ENCODE measurements at regions not wholly inside any gene's neighbourhood (a gene's known extent, or its start where the extent isn't known, plus 50 kb on each side); places are given as distances from the start of the nearest gene placed in this dataset.

DNA sequence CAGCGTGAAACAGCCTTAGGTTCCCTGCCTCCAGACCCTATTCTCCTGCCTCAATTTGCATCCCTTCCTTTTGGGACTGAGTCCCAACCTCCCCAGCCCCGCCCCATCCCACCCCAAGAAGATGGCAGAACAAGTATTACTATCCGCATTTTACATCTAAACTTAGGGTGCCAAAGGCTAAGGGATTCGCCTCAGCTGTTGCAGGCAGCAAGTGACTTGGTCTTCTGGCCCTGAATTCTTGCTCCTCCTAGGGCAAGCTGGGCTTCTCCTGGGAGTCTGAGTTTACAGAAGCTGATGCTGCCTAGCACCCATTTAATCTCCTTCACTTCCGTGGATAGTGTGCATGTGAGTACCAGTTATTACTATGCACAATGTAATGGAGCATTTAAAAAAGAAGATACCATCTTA lies 161.3 kb upstream of the NR5A2 start:
- TF ChIP-seq, protein P1, sequence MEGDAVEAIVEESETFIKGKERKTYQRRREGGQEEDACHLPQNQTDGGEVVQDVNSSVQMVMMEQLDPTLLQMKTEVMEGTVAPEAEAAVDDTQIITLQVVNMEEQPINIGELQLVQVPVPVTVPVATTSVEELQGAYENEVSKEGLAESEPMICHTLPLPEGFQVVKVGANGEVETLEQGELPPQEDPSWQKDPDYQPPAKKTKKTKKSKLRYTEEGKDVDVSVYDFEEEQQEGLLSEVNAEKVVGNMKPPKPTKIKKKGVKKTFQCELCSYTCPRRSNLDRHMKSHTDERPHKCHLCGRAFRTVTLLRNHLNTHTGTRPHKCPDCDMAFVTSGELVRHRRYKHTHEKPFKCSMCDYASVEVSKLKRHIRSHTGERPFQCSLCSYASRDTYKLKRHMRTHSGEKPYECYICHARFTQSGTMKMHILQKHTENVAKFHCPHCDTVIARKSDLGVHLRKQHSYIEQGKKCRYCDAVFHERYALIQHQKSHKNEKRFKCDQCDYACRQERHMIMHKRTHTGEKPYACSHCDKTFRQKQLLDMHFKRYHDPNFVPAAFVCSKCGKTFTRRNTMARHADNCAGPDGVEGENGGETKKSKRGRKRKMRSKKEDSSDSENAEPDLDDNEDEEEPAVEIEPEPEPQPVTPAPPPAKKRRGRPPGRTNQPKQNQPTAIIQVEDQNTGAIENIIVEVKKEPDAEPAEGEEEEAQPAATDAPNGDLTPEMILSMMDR (IDR thresholded peaks at IDR 0.05; ENCODE audit: insufficient read depth, low read depth, low read length, missing control alignments): no peak
- H3K4me3 ChIP-seq (ENCODE audit: low read depth, low read length): no peak overlapping the region
- DNase-seq (ENCODE audit: low read depth): no peak

DNA sequence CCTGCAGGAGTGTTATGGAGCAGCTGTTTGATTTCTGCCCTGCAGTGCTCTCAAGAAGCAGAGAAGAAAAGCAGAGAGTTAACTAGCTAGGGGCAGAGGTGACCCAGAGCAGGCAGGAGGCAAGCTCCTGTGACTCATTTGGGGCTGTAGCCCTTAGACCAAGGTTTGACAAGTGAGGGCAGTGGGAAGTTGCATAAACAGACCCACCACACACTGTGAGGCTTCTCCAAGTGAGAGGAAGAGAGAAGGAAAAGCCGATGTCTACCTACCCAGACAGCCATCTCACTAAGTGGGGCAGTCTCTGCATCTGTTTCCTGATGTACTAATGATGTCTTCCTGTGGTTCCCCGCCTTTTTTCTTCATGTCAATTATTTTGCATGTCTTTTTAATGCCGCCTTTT lies 159.9 kb upstream of the NR5A2 start:
- TF ChIP-seq, protein P1 (IDR thresholded peaks at IDR 0.05; ENCODE audit: insufficient read depth, low read depth, low read length, missing control alignments): no peak
- H3K4me3 ChIP-seq (ENCODE audit: low read depth, low read length): no peak overlapping the region
- DNase-seq (ENCODE audit: low read depth): no peak

DNA sequence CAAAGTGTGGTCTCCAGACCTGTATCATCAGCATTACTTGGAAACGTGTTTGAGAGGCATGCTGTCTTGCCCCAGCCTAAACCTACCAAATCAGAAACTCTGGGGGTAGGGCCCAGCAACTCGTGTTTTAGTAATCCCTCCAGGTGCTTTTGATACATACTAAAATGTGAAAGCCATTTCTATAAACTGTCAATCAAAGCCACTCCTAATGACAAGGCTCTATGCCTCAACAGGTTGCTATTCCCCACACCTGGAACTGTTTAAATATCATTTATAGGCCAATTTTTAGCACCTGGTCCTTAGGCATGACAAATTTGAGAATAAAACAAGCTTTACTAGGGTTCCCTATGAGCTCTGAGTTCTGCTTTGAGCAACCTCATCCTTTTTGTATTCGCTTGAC lies 158.7 kb upstream of the NR5A2 start:
- H3K4me3 ChIP-seq (ENCODE audit: low read depth, low read length): no peak overlapping the region
- DNase-seq (ENCODE audit: low read depth): no peak
- TF ChIP-seq, protein P1 (IDR thresholded peaks at IDR 0.05; ENCODE audit: insufficient read depth, low read depth, low read length, missing control alignments): no peak

DNA sequence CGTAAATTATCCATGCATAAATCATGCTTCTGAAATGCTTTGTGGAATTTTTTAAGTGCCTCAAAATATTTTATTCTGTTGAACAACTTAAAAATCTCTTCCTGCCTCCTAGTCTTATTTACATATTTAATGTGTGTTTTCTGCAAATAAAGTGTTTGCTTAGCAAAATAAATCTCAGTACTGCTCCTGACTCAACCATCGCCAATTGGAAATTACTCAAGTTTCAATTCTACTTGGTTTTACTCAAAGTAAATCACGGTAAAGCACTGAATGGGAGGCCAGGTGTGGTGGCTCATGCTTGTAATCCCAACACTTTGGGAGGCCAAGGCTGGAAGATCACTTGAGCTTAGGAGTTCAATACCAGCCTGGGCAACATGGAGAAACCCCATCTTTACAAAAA lies 152.2 kb upstream of the NR5A2 start:
- no peak overlapping the region for H3K4me3 ChIP-seq (ENCODE audit: low read depth, low read length)
- TF ChIP-seq, protein P1 (IDR thresholded peaks at IDR 0.05; ENCODE audit: insufficient read depth, low read depth, low read length, missing control alignments): no peak
- no peak for DNase-seq (ENCODE audit: low read depth)

DNA sequence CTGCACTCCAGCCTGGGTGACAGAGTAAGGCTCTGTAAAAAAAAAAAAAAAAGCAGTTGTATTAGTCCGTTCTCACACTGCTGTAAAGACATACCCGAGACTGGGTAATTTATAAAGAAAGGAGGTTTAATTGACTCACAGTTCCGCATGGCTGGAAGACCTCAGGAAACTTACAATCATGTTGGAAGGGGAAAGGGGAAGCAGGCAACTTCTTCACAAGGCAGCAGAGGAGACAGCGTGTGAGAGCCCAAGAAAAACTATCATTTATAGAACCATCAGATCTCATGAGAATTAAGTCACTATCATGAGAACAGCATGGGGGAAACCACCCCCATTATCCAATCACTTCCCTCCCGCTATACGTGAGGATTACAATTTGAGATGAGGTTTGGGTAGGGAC lies 151.7 kb upstream of the NR5A2 start:
- TF ChIP-seq, protein P1 (IDR thresholded peaks at IDR 0.05; ENCODE audit: insufficient read depth, low read depth, low read length, missing control alignments): no peak
- no peak for DNase-seq (ENCODE audit: low read depth)
- H3K4me3 ChIP-seq (ENCODE audit: low read depth, low read length): no peak overlapping the region

DNA sequence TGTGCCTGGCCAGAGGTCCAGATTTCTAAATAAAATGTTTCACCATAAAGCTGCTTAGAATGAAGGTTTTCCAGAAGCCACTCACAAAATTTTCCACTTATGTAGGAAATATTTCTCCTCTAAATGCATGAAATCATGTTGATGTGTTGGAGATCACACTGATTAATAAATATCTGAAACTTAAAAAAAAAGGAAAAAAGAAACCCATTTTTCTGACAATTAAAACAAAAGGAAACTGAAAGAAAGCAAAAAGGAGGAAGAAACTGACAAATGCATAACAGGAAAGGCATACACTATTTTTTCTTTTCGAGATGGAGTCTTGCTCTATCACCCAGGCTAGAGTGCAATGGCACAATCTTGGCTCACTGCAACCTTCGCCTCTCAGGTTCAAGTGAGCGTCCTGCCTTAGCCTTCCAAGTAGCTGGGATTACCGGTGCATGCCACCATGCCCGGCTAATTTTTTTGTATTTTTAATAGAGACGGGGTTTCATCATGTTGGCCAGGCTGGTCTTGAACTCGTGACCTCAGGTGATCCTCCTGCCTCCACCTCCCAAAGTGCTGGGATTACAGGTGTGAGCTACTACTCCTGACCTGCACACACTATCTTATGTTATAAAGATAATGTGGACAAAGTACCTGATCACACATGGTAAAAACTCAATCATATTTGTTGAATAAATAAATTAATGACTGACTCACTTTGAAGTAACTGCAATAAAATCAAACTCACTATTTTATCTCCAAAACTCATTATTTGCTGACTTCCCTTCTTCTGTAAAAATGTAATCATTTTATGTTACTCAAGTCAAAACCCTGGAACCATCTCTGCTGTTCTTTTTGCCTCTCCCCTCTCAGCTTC lies 149.8 kb upstream of the NR5A2 start:
- TF ChIP-seq, protein P1 (IDR thresholded peaks at IDR 0.05; ENCODE audit: insufficient read depth, low read depth, low read length, missing control alignments): no peak
- H3K4me3 ChIP-seq (ENCODE audit: low read depth, low read length): no peak overlapping the region
- DNase-seq (ENCODE audit: low read depth): no peak

DNA sequence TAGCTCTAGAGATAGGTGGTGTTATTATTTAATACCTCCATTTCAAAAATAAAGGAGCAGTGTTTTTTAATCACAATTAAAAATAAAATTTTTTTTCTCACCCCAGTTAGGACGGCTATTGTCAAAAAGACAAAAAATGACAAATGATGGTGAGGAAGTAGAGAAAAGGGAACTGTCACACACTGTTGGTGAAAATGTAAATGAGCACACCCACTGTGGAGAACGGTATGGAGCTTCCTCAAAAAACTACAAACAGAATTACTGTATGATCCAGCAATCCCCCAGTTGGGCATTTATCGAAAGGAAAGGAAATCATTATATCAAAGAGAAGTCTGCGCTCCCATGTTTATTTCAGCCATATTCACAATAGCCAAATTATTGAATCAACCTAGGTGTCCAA lies 148.7 kb upstream of the NR5A2 start:
- no peak overlapping the region for H3K4me3 ChIP-seq (ENCODE audit: low read depth, low read length)
- DNase-seq (ENCODE audit: low read depth): no peak
- TF ChIP-seq, protein P1 (IDR thresholded peaks at IDR 0.05; ENCODE audit: insufficient read depth, low read depth, low read length, missing control alignments): no peak

Data from GM12865 (cell line).